H1 (cell line): ENCODE measurements at regions not wholly inside any gene's neighbourhood (a gene's known extent, or its start where the extent isn't known, plus 50 kb on each side); places are given as distances from the start of the nearest gene placed in this dataset.

Source experiments
- EGR1 ChIP-seq: IDR thresholded peaks from 2 replicates; pipeline ENCODE4 v1.6.1; 2011; ENCODE audit warnings: low read depth, low read length, borderline replicate concordance
- NANOG ChIP-seq: IDR thresholded peaks from 2 replicates; pipeline ENCODE4 v1.6.1; 2011; ENCODE audit warnings: low read length, low read depth, mild to moderate bottlenecking, inconsistent platforms; ENCODE audit not compliant: insufficient read depth, poor library complexity, severe bottlenecking
- RBBP5 ChIP-seq: IDR thresholded peaks from 2 replicates; pipeline ENCODE4 v1.7.1; 2012; ENCODE audit warnings: low read depth, mild to moderate bottlenecking, inconsistent platforms, low read length, moderate library complexity, borderline replicate concordance
- SP2 ChIP-seq: IDR thresholded peaks from 2 replicates; pipeline ENCODE4 v1.6.1; 2012; ENCODE audit warnings: mild to moderate bottlenecking, low read length, inconsistent platforms
- SRF ChIP-seq: IDR thresholded peaks from 2 replicates; pipeline ENCODE4 v1.6.1; 2011; ENCODE audit warnings: mild to moderate bottlenecking, low read depth, low read length, moderate library complexity
- ZNF274 ChIP-seq: IDR thresholded peaks from 2 replicates; pipeline ENCODE4 v1.7.0; 2012; ENCODE audit warnings: low read length, borderline replicate concordance; ENCODE audit errors: extremely low read depth
- TF ChIP-seq, protein P1 (sequence below): IDR thresholded peaks from 2 replicates; pipeline ENCODE4 v1.6.1; 2011; ENCODE audit warnings: low read depth, mild to moderate bottlenecking, low read length; ENCODE audit not compliant: insufficient read depth
- TF ChIP-seq, protein P2 (sequence below): IDR thresholded peaks from 2 replicates; pipeline ENCODE4 v1.6.1; 2012; ENCODE audit warnings: inconsistent platforms

DNA sequence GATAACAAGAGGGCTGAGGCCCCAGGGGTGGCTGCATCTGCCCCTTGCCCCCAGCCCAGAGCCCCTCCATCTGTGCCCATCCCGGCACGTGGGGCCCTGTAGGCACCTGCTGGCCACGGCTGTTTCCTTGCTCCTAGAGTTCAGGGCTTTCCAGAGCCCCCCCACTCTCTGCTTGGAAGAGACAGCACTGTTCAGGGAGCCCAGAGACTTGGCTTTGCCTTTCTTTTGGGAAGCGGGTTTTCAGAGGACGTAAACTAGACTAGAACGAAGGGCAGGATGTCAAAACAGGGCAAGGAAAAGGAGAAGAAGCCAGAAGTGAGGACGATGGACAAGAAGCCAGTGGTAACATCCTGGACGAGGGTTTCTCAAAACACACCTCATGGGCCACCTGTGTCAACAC, 163.3 kb upstream of the LHX5 start (continued):
- TF ChIP-seq EGR1 (no peak), SP2 (no peak), RBBP5 (no peak), SRF (no peak), NANOG (no peak), ZNF274 (no peak)
- TF ChIP-seq, protein P1, sequence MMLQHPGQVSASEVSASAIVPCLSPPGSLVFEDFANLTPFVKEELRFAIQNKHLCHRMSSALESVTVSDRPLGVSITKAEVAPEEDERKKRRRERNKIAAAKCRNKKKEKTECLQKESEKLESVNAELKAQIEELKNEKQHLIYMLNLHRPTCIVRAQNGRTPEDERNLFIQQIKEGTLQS, result no peak
- TF ChIP-seq, protein P2, sequence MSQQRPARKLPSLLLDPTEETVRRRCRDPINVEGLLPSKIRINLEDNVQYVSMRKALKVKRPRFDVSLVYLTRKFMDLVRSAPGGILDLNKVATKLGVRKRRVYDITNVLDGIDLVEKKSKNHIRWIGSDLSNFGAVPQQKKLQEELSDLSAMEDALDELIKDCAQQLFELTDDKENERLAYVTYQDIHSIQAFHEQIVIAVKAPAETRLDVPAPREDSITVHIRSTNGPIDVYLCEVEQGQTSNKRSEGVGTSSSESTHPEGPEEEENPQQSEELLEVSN, result no peak
